Naive thymus-derived CD4-positive, alpha-beta T cell (primary cell): ENCODE measurements at regions not wholly inside any gene's neighbourhood (a gene's known extent, or its start where the extent isn't known, plus 50 kb on each side); places are given as distances from the start of the nearest gene placed in this dataset. TPM values are rescaled to one million over a fixed set of nuclear protein-coding genes. Genes with fewer than 3 reads are reported as not detected.

ENCODE experiments used
- ATAC-seq: fragments of 150-1000 bp; cut with Tn5 transposase; 2 replicates; pipeline ENCODE4 v1.10.0; 2021; ENCODE audit warnings: mild to moderate bottlenecking, moderate library complexity
- CTCF ChIA-PET: fragments of 350-600 bp; sonication (Branson Sonifier 250); formaldehyde crosslinking; loops from one replicate; lab custom pipeline; 2021; ENCODE audit warnings: antibody characterized with exemption; lab: Charles Lee
- POLR2A ChIA-PET: fragments of 350-600 bp; sonication (Branson Sonifier 250); formaldehyde crosslinking; loops from one replicate; lab custom pipeline; 2021; ENCODE audit warnings: antibody characterized with exemption, inconsistent platforms; lab: Charles Lee
- DNase-seq, 9 donors: peaks; one replicate each; pipeline versions ENCODE4 v3.0.0 to v3.0.0-alpha.2; 2020 to 2022; ENCODE audit warnings: mixed read lengths in 1 of 9
- H3K27ac ChIP-seq: one replicate; pipeline ENCODE4 v1.7.0; 2013; ENCODE audit warnings: mild to moderate bottlenecking, low read depth, low read length, moderate library complexity
- H3K27me3 ChIP-seq, 2 donors: one replicate each; pipeline ENCODE4 v1.7.0; 2013; ENCODE audit warnings: low read length in 2 of 2, mild to moderate bottlenecking in 2 of 2, moderate library complexity in 2 of 2; ENCODE audit not compliant: control insufficient read depth in 2 of 2, insufficient read depth in 2 of 2
- H3K36me3 ChIP-seq, 3 experiments: 1 replicate in 2 of 3; 2 replicates in 1 of 3; pipeline ENCODE4 v1.7.0; 2013; ENCODE audit warnings: low read length in 3 of 3, mild to moderate bottlenecking in 3 of 3, moderate library complexity in 1 of 3; ENCODE audit not compliant: insufficient read depth in 3 of 3, control insufficient read depth in 2 of 3
- H3K4me1 ChIP-seq, 2 donors: one replicate each; pipeline ENCODE4 v1.7.0; 2013; ENCODE audit warnings: low read length in 2 of 2, mild to moderate bottlenecking in 2 of 2, moderate library complexity in 1 of 2; ENCODE audit not compliant: control insufficient read depth in 2 of 2, insufficient read depth in 2 of 2
- H3K4me3 ChIP-seq: 2 replicates; pipeline ENCODE4 v1.7.0; 2013; ENCODE audit warnings: mild to moderate bottlenecking, low read length
- H3K9me3 ChIP-seq, 3 experiments: 1 replicate in 2 of 3; 2 replicates in 1 of 3; pipeline ENCODE4 v1.7.0; 2013; ENCODE audit warnings: low read length in 3 of 3; ENCODE audit not compliant: control insufficient read depth in 2 of 3
- H3K27ac Mint-ChIP-seq, 9 donors: one replicate each; pipeline ENCODE4 v1.8.0; 2020 to 2022; ENCODE audit warnings: mixed read lengths in 9 of 9, mild to moderate bottlenecking in 8 of 9, moderate library complexity in 5 of 9, inconsistent platforms in 2 of 9
- H3K27me3 Mint-ChIP-seq, 5 donors: one replicate each; pipeline ENCODE4 v1.8.0; 2021 to 2022; ENCODE audit warnings: mixed read lengths in 5 of 5, mild to moderate bottlenecking in 1 of 5
- H3K36me3 Mint-ChIP-seq, 5 donors: one replicate each; pipeline ENCODE4 v1.8.0; 2020 to 2022; ENCODE audit warnings: mixed read lengths in 5 of 5, mild to moderate bottlenecking in 3 of 5, inconsistent platforms in 1 of 5
- H3K4me1 Mint-ChIP-seq, 7 donors: one replicate each; pipeline ENCODE4 v1.8.0; 2020 to 2022; ENCODE audit warnings: mixed read lengths in 7 of 7, mild to moderate bottlenecking in 3 of 7, inconsistent platforms in 1 of 7
- H3K4me3 Mint-ChIP-seq, 10 donors: one replicate each; pipeline ENCODE4 v1.8.0; 2020 to 2022; ENCODE audit warnings: mild to moderate bottlenecking in 10 of 10, mixed read lengths in 10 of 10, moderate library complexity in 6 of 10, inconsistent platforms in 2 of 10
- H3K9me3 Mint-ChIP-seq, 11 donors: one replicate each; pipeline ENCODE4 v1.8.0; 2020 to 2022; ENCODE audit warnings: mixed read lengths in 11 of 11, mild to moderate bottlenecking in 4 of 11, inconsistent platforms in 1 of 11, moderate library complexity in 1 of 11
- intact Hi-C, 2 donors: fragments of 100-400 bp; cut with micrococcal nuclease; formaldehyde crosslinking; loops; one replicate each; pipeline ENCODE4 v1.15.1; 2023
- microRNA-seq: library from miRNA; unstranded; fragments of <30 nt; microRNA quantifications from one replicate; pipeline ENCODE4 v1.2.0, GENCODE V29; 2022; ENCODE audit warnings: borderline microRNAs expressed

GRCh38 chr6:19771753-19772336 is 65.3 kb upstream of the ID4 start:
- DNase-seq = no peak
- Histone ChIP-seq H3K27me3 (no peaks in the 10 kb centered on the region), H3K9me3 (no peaks in the 10 kb centered on the region), H3K4me3 (no peak overlapping the region), H3K36me3 (no peaks in the 10 kb centered on the region), H3K27ac (no peak overlapping the region), H3K4me1 (no peaks in the 10 kb centered on the region)
- H3K4me3 Mint-ChIP-seq = no peak overlapping the region
- ATAC-seq = no peak
- H3K36me3 Mint-ChIP-seq = peaks cover 0 to 5% (median 0%) of the 10 kb centered on the region in 5 donors
- H3K27me3 Mint-ChIP-seq = no peaks in the 10 kb centered on the region
- intact Hi-C loops = no loop called here
- ChIA-PET CTCF (no interaction called here), POLR2A (no interaction called here)
- no peaks in the 10 kb centered on the region for H3K4me1 Mint-ChIP-seq
- no peak overlapping the region for H3K27ac Mint-ChIP-seq
- peaks cover 0 to 14% (median 4%) of the 10 kb centered on the region in 11 donors for H3K9me3 Mint-ChIP-seq

GRCh38 chr6:19772891-19773290 is 64.3 kb upstream of the ID4 start:
- ChIA-PET CTCF (no interaction called here), POLR2A (no interaction called here)
- H3K4me1 ChIP-seq = no peaks in the 10 kb centered on the region
- ATAC-seq (no peak), DNase-seq (no peak)
- no peak overlapping the region for H3K27ac Mint-ChIP-seq
- H3K36me3 ChIP-seq = no peaks in the 10 kb centered on the region
- no peak overlapping the region for H3K27ac ChIP-seq
- H3K4me1 Mint-ChIP-seq = no peaks in the 10 kb centered on the region
- no peak overlapping the region for H3K4me3 Mint-ChIP-seq
- peaks cover 0 to 14% (median 4%) of the 10 kb centered on the region in 11 donors for H3K9me3 Mint-ChIP-seq
- H3K9me3 ChIP-seq = no peaks in the 10 kb centered on the region
- no peaks in the 10 kb centered on the region for H3K27me3 ChIP-seq
- intact Hi-C loops = no loop called here
- no peak overlapping the region for H3K4me3 ChIP-seq
- no peaks in the 10 kb centered on the region for H3K27me3 Mint-ChIP-seq
- peaks cover 0 to 5% (median 0%) of the 10 kb centered on the region in 5 donors for H3K36me3 Mint-ChIP-seq

DNA sequence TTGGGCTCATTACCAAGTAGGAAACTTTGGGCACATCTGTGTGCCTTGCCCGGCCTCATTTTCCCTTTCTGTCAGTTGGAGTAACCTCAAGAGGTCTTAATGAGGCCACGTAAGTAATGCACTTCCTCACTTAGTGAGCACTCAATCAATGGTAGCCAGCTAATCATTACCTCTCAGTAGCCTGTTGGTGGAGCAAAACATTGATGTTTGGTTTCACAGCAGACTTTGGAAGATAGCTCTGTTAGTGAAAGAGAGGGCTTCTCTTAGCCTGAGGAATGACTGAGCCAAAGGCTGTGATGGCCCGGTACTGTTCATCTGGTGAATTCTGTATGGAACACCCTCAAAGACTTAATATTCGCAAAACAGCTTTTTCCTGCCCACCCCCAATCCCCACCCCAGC is 55.9 kb upstream of the ID4 start:
- Mint-ChIP-seq H3K4me3 (no peak overlapping the region), H3K9me3 (peaks cover 0 to 7% (median 3%) of the 10 kb centered on the region in 11 donors), H3K4me1 (no peaks in the 10 kb centered on the region), H3K27ac (no peak overlapping the region), H3K36me3 (no peaks in the 10 kb centered on the region), H3K27me3 (no peaks in the 10 kb centered on the region)
- no peaks in the 10 kb centered on the region for H3K36me3 ChIP-seq
- ChIA-PET CTCF (no interaction called here), POLR2A (no interaction called here)
- H3K27me3 ChIP-seq = no peaks in the 10 kb centered on the region
- no peak for ATAC-seq
- no peaks in the 10 kb centered on the region for H3K4me1 ChIP-seq
- no peak overlapping the region for H3K27ac ChIP-seq
- intact Hi-C loops = no loop called here
- no peak overlapping the region for H3K4me3 ChIP-seq
- H3K9me3 ChIP-seq = no peaks in the 10 kb centered on the region
- no peak for DNase-seq

DNA sequence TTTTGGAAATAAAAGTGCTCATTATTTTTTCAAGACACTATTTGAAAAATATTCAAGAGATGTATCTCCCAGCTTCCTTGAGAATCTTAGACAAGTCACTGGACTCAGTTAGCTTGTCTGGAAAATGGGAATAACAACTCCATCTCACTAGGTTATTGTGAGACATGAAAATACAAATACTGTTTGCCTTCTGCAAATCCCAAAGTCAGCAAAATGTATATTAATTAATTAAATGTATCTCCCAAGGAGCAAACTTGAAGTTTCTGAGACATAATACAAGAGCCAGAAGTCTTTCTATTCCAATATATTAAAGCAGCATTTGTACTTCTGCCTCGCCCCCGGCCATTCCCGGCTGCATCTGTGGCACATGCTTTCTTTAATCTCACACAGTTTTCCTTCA is 54.6 kb upstream of the ID4 start:
- Histone ChIP-seq H3K27me3 (no peaks in the 10 kb centered on the region), H3K4me3 (no peak overlapping the region), H3K36me3 (no peaks in the 10 kb centered on the region), H3K27ac (no peak overlapping the region), H3K9me3 (no peaks in the 10 kb centered on the region), H3K4me1 (no peaks in the 10 kb centered on the region)
- DNase-seq (no peak), ATAC-seq (no peak)
- Mint-ChIP-seq H3K4me3 (no peak overlapping the region), H3K9me3 (peaks cover 0 to 7% (median 3%) of the 10 kb centered on the region in 11 donors), H3K4me1 (no peaks in the 10 kb centered on the region), H3K27ac (no peak overlapping the region), H3K27me3 (no peaks in the 10 kb centered on the region), H3K36me3 (no peaks in the 10 kb centered on the region)
- CTCF ChIA-PET = no interaction called here
- intact Hi-C loops = no loop called here
- POLR2A ChIA-PET = no interaction called here

Small RNA genes in the stretch of these regions (microRNA-seq; reads per million reads assigned to microRNA genes)
- gene MIR548A1 = not detected
